Keratinocyte (primary cell): ENCODE measurements at regions not wholly inside any gene's neighbourhood (a gene's known extent, or its start where the extent isn't known, plus 50 kb on each side); places are given as distances from the start of the nearest gene placed in this dataset.

Experiments used
- CTCF ChIP-seq, 3 experiments: IDR thresholded peaks in 1 of 3; conservative IDR thresholded peaks in 1 of 3; optimal IDR thresholded peaks in 1 of 3; 2 replicates in 2 of 3; 3 replicates in 1 of 3; pipeline versions ENCODE3 to v1.5.1; 2011; ENCODE audit warnings: low read length in 3 of 3, mild to moderate bottlenecking in 3 of 3, moderate library complexity in 2 of 3, control low read depth in 1 of 3, inconsistent platforms in 1 of 3; ENCODE audit not compliant: insufficient read depth in 2 of 3; ENCODE audit errors: extremely low read depth in 1 of 3
- EZH2 ChIP-seq: IDR thresholded peaks from one replicate; pipeline ENCODE4 v1.6.1; 2012; ENCODE audit warnings: inconsistent platforms, mild to moderate bottlenecking, low read length, moderate library complexity

- TF ChIP-seq CTCF (optimal IDR thresholded peaks at IDR 0.05 in 1 of 3, IDR thresholded peaks at IDR 0.05 in 1 of 3, conservative IDR thresholded peaks at IDR 0.05 in 1 of 3; ENCODE audit: extremely low read depth in 1 of 3, insufficient read depth in 2 of 3, low read length in 3 of 3) (no peak), EZH2 (no peak)
Observed at GRCh38 chr10:108307250-108307924, 1142.9 kb upstream of the SORCS1 start.
